ENCODE measurements at regions not wholly inside any gene's neighbourhood (a gene's known extent, or its start where the extent isn't known, plus 50 kb on each side); places are given as distances from the start of the nearest gene placed in this dataset.

- WGBS, 2 experiments: 94 to 95% methylated on average over 21 of the region's 21 CpGs
- H3K27me3 ChIP-seq (ENCODE audit: control insufficient read depth, insufficient read depth, low read length, poor library complexity, severe bottlenecking): no peaks in the 10 kb centered on the region
- peaks cover 4% of the 10 kb centered on the region for H3K4me1 ChIP-seq (ENCODE audit: control insufficient read depth, insufficient read depth, low read length)
- no peak overlapping the region for H3K27ac ChIP-seq (ENCODE audit: insufficient read depth, low read depth, low read length, poor library complexity, severe bottlenecking)
- H3K4me3 ChIP-seq (ENCODE audit: insufficient read depth, low read depth, low read length): no peak overlapping the region
- no peaks in the 10 kb centered on the region for H3K36me3 ChIP-seq (ENCODE audit: control insufficient read depth, insufficient read depth, low read length)
- no peaks in the 10 kb centered on the region for H3K9me3 ChIP-seq (ENCODE audit: control insufficient read depth, low read length)
Observed at GRCh38 chr6:85113934-85114580, 335.8 kb upstream of the NT5E start.

GRCh38 chr6:85112540-85112939 lies 337.3 kb upstream of the NT5E start:
- no peaks in the 10 kb centered on the region for H3K9me3 ChIP-seq (ENCODE audit: control insufficient read depth, low read length)
- H3K27me3 ChIP-seq (ENCODE audit: control insufficient read depth, insufficient read depth, low read length, poor library complexity, severe bottlenecking): no peaks in the 10 kb centered on the region
- no peaks in the 10 kb centered on the region for H3K36me3 ChIP-seq (ENCODE audit: control insufficient read depth, insufficient read depth, low read length)
- WGBS, 2 experiments: no CpG with 5 or more reads among the region's 1 CpG
- no peak overlapping the region for H3K4me3 ChIP-seq (ENCODE audit: insufficient read depth, low read depth, low read length)
- no peak overlapping the region for H3K27ac ChIP-seq (ENCODE audit: insufficient read depth, low read depth, low read length, poor library complexity, severe bottlenecking)
- peaks cover 4% of the 10 kb centered on the region for H3K4me1 ChIP-seq (ENCODE audit: control insufficient read depth, insufficient read depth, low read length)

- no peaks in the 10 kb centered on the region for H3K27me3 ChIP-seq (ENCODE audit: control insufficient read depth, insufficient read depth, low read length, poor library complexity, severe bottlenecking)
- no peak overlapping the region for H3K4me3 ChIP-seq (ENCODE audit: insufficient read depth, low read depth, low read length)
- 87 to 88% methylated on average over 8 of the region's 8 CpGs for WGBS, 2 experiments
- no peaks in the 10 kb centered on the region for H3K36me3 ChIP-seq (ENCODE audit: control insufficient read depth, insufficient read depth, low read length)
- peaks cover 4% of the 10 kb centered on the region for H3K4me1 ChIP-seq (ENCODE audit: control insufficient read depth, insufficient read depth, low read length)
- H3K27ac ChIP-seq (ENCODE audit: insufficient read depth, low read depth, low read length, poor library complexity, severe bottlenecking): peak overlapping the region; percentile 42
- H3K9me3 ChIP-seq (ENCODE audit: control insufficient read depth, low read length): no peaks in the 10 kb centered on the region
Observed at GRCh38 chr6:85111481-85112011, 338.3 kb upstream of the NT5E start.

GRCh38 chr6:85110943-85111342 lies 338.9 kb upstream of the NT5E start:
- peaks cover 4% of the 10 kb centered on the region for H3K4me1 ChIP-seq (ENCODE audit: control insufficient read depth, insufficient read depth, low read length)
- H3K27ac ChIP-seq (ENCODE audit: insufficient read depth, low read depth, low read length, poor library complexity, severe bottlenecking): no peak overlapping the region
- no peaks in the 10 kb centered on the region for H3K9me3 ChIP-seq (ENCODE audit: control insufficient read depth, low read length)
- no peaks in the 10 kb centered on the region for H3K27me3 ChIP-seq (ENCODE audit: control insufficient read depth, insufficient read depth, low read length, poor library complexity, severe bottlenecking)
- no peak overlapping the region for H3K4me3 ChIP-seq (ENCODE audit: insufficient read depth, low read depth, low read length)
- H3K36me3 ChIP-seq (ENCODE audit: control insufficient read depth, insufficient read depth, low read length): no peaks in the 10 kb centered on the region
- WGBS, 2 experiments: 92 to 100% methylated on average over 2 of the region's 2 CpGs

- Histone ChIP-seq H3K4me1 (ENCODE audit: control insufficient read depth, insufficient read depth, low read length) (peaks cover 4% of the 10 kb centered on the region), H3K27ac (ENCODE audit: insufficient read depth, low read depth, low read length, poor library complexity, severe bottlenecking) (no peak overlapping the region), H3K27me3 (ENCODE audit: control insufficient read depth, insufficient read depth, low read length, poor library complexity, severe bottlenecking) (no peaks in the 10 kb centered on the region), H3K4me3 (ENCODE audit: insufficient read depth, low read depth, low read length) (no peak overlapping the region), H3K36me3 (ENCODE audit: control insufficient read depth, insufficient read depth, low read length) (no peaks in the 10 kb centered on the region), H3K9me3 (ENCODE audit: control insufficient read depth, low read length) (no peaks in the 10 kb centered on the region)
- WGBS, 2 experiments: 94 to 100% methylated on average over 1 of the region's 1 CpG
Observed at GRCh38 chr6:85107701-85108100, 342.2 kb upstream of the NT5E start.

- H3K4me3 ChIP-seq (ENCODE audit: insufficient read depth, low read depth, low read length): no peak overlapping the region
- no peaks in the 10 kb centered on the region for H3K36me3 ChIP-seq (ENCODE audit: control insufficient read depth, insufficient read depth, low read length)
- H3K9me3 ChIP-seq (ENCODE audit: control insufficient read depth, low read length): peaks cover 3% of the 10 kb centered on the region
- no peak overlapping the region for H3K27ac ChIP-seq (ENCODE audit: insufficient read depth, low read depth, low read length, poor library complexity, severe bottlenecking)
- no peaks in the 10 kb centered on the region for H3K27me3 ChIP-seq (ENCODE audit: control insufficient read depth, insufficient read depth, low read length, poor library complexity, severe bottlenecking)
- H3K4me1 ChIP-seq (ENCODE audit: control insufficient read depth, insufficient read depth, low read length): no peaks in the 10 kb centered on the region
- 93 to 94% methylated on average over 5 of the region's 5 CpGs for WGBS, 2 experiments
Observed at GRCh38 chr6:85096976-85097375, 332.6 kb upstream of the TBX18 start.

GRCh38 chr6:85092226-85092625 lies 327.8 kb upstream of the TBX18 start:
- Histone ChIP-seq H3K4me3 (ENCODE audit: insufficient read depth, low read depth, low read length) (no peak overlapping the region), H3K9me3 (ENCODE audit: control insufficient read depth, low read length) (no peaks in the 10 kb centered on the region), H3K36me3 (ENCODE audit: control insufficient read depth, insufficient read depth, low read length) (no peaks in the 10 kb centered on the region), H3K27ac (ENCODE audit: insufficient read depth, low read depth, low read length, poor library complexity, severe bottlenecking) (no peak overlapping the region), H3K4me1 (ENCODE audit: control insufficient read depth, insufficient read depth, low read length) (no peaks in the 10 kb centered on the region), H3K27me3 (ENCODE audit: control insufficient read depth, insufficient read depth, low read length, poor library complexity, severe bottlenecking) (no peaks in the 10 kb centered on the region)
- 76 to 100% methylated on average over 1 of the region's 1 CpG for WGBS, 2 experiments

GRCh38 chr6:85089255-85089654 lies 324.9 kb upstream of the TBX18 start:
- no peaks in the 10 kb centered on the region for H3K27me3 ChIP-seq (ENCODE audit: control insufficient read depth, insufficient read depth, low read length, poor library complexity, severe bottlenecking)
- no peak overlapping the region for H3K4me3 ChIP-seq (ENCODE audit: insufficient read depth, low read depth, low read length)
- no peaks in the 10 kb centered on the region for H3K9me3 ChIP-seq (ENCODE audit: control insufficient read depth, low read length)
- 95 to 98% methylated on average over 2 of the region's 2 CpGs for WGBS, 2 experiments
- H3K27ac ChIP-seq (ENCODE audit: insufficient read depth, low read depth, low read length, poor library complexity, severe bottlenecking): no peak overlapping the region
- no peaks in the 10 kb centered on the region for H3K4me1 ChIP-seq (ENCODE audit: control insufficient read depth, insufficient read depth, low read length)
- no peaks in the 10 kb centered on the region for H3K36me3 ChIP-seq (ENCODE audit: control insufficient read depth, insufficient read depth, low read length)

GRCh38 chr6:85085875-85086274 lies 321.5 kb upstream of the TBX18 start:
- WGBS, 2 experiments: 91 to 95% methylated on average over 2 of the region's 2 CpGs
- H3K27me3 ChIP-seq (ENCODE audit: control insufficient read depth, insufficient read depth, low read length, poor library complexity, severe bottlenecking): no peaks in the 10 kb centered on the region
- H3K4me3 ChIP-seq (ENCODE audit: insufficient read depth, low read depth, low read length): no peak overlapping the region
- no peak overlapping the region for H3K27ac ChIP-seq (ENCODE audit: insufficient read depth, low read depth, low read length, poor library complexity, severe bottlenecking)
- H3K36me3 ChIP-seq (ENCODE audit: control insufficient read depth, insufficient read depth, low read length): no peaks in the 10 kb centered on the region
- no peaks in the 10 kb centered on the region for H3K9me3 ChIP-seq (ENCODE audit: control insufficient read depth, low read length)
- no peaks in the 10 kb centered on the region for H3K4me1 ChIP-seq (ENCODE audit: control insufficient read depth, insufficient read depth, low read length)

GRCh38 chr6:85081102-85081501 lies 316.7 kb upstream of the TBX18 start:
- no peaks in the 10 kb centered on the region for H3K9me3 ChIP-seq (ENCODE audit: control insufficient read depth, low read length)
- no peak overlapping the region for H3K27ac ChIP-seq (ENCODE audit: insufficient read depth, low read depth, low read length, poor library complexity, severe bottlenecking)
- no peaks in the 10 kb centered on the region for H3K27me3 ChIP-seq (ENCODE audit: control insufficient read depth, insufficient read depth, low read length, poor library complexity, severe bottlenecking)
- no peaks in the 10 kb centered on the region for H3K4me1 ChIP-seq (ENCODE audit: control insufficient read depth, insufficient read depth, low read length)
- H3K4me3 ChIP-seq (ENCODE audit: insufficient read depth, low read depth, low read length): no peak overlapping the region
- H3K36me3 ChIP-seq (ENCODE audit: control insufficient read depth, insufficient read depth, low read length): no peaks in the 10 kb centered on the region
- WGBS, 2 experiments: 90 to 93% methylated on average over 1 of the region's 1 CpG
